AG10803 (cell line): ENCODE measurements at regions not wholly inside any gene's neighbourhood (a gene's known extent, or its start where the extent isn't known, plus 50 kb on each side); places are given as distances from the start of the nearest gene placed in this dataset.

Source experiments
- DNase-seq: peaks from one replicate; pipeline ENCODE4 v3.0.0; 2010; ENCODE audit warnings: low read depth
- H3K4me3 ChIP-seq: 2 replicates; pipeline ENCODE4 v1.5.1; 2011; ENCODE audit warnings: mild to moderate bottlenecking, low read length, control low read depth
- CTCF ChIP-seq: conservative IDR thresholded peaks from 2 replicates; pipeline ENCODE4 v1.5.1; 2011; ENCODE audit warnings: mild to moderate bottlenecking, low read length, control low read depth, inconsistent platforms

DNA sequence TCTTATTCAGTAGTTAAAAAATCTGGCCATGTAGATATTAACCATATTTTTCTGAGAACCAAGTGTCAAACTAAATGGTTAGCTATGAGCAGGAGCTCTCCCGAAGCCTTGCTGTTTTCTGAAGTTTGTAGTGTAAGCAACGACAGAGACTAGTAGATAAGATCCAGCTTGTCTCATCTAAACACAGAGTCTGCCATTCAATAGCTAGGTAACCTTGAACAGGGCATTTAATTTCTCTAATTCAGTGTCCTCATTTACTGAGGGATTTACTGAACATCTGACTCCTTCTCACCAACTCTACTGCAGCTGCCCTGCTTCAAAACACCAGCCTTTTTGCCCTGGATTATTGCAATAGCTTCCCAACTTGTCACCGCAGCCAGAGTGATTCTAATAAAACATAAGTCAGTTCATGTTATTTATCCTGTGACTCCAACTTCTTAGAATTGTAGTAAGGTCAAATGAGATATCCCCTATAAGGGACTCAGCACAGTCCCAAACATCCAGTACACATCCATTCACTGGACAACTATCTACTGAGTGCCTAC, 337.0 kb downstream of the PLK2 start:
- no peak for DNase-seq
- no peak for TF ChIP-seq CTCF
- no peak overlapping the region for H3K4me3 ChIP-seq

- no peak for DNase-seq
- H3K4me3 ChIP-seq = no peak overlapping the region
- no peak for TF ChIP-seq CTCF
Observed at GRCh38 chr5:58122157-58122556, 337.7 kb downstream of the PLK2 start.

GRCh38 chr5:58121391-58121790, 338.5 kb downstream of the PLK2 start:
- no peak for TF ChIP-seq CTCF
- H3K4me3 ChIP-seq = no peak overlapping the region
- DNase-seq = no peak

- no peak overlapping the region for H3K4me3 ChIP-seq
- DNase-seq = no peak
- TF ChIP-seq CTCF = no peak
Observed at GRCh38 chr5:58117542-58117941, 342.3 kb downstream of the PLK2 start.

- H3K4me3 ChIP-seq = no peak overlapping the region
- no peak for DNase-seq
- TF ChIP-seq CTCF = no peak
Observed at GRCh38 chr5:58116346-58116745, 343.5 kb downstream of the PLK2 start.

- TF ChIP-seq CTCF = no peak
- H3K4me3 ChIP-seq = no peak overlapping the region
- DNase-seq = no peak
Observed at GRCh38 chr5:58115811-58116210, 344.1 kb downstream of the PLK2 start.

DNA sequence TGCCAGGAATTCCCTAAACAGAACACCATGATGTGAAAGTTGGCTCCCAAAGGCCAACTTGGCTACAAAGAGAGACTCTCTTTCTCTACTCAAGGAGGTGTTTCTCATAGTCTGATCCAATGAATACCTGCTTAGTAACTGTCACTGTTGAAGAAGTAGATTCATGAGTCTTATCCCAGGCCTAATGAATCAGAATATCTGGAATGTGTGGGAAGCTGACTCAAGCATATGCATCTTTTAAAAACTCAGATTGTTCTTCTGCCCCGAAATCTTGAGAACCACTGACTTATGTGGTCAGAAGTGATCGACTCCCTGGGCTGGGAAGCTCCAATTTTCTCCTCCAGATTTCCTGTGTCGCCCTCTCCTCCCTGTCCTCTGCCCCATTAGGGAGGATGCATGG, 345.6 kb downstream of the PLK2 start:
- no peak for TF ChIP-seq CTCF
- no peak overlapping the region for H3K4me3 ChIP-seq
- DNase-seq = peak; percentile 65
